Neural cell (in vitro differentiated cells): ENCODE measurements at regions not wholly inside any gene's neighbourhood (a gene's known extent, or its start where the extent isn't known, plus 50 kb on each side); places are given as distances from the start of the nearest gene placed in this dataset.

Experiments used
- CTCF ChIP-seq: fragments of 450-650 bp; IDR thresholded peaks from 2 replicates; pipeline ENCODE4 v1.5.1; 2014; ENCODE audit warnings: antibody characterized with exemption, mild to moderate bottlenecking, moderate library complexity; ENCODE audit not compliant: poor library complexity, severe bottlenecking
- EZH2 ChIP-seq: fragments of 200-600, 300-800 bp; shearing (Covaris generic), sonication (generic); IDR thresholded peaks from 2 replicates; pipeline ENCODE4 v1.6.1; 2014; ENCODE audit warnings: antibody characterized with exemption, low read length, borderline replicate concordance, mild to moderate bottlenecking; ENCODE audit not compliant: insufficient read depth, poor library complexity, severe bottlenecking
- POLR2AphosphoS5 ChIP-seq: IDR thresholded peaks from 2 replicates; pipeline ENCODE4 v1.6.1; 2012

GRCh38 chr6:68026483-68026882 is 608.6 kb upstream of the ADGRB3 start:
- TF ChIP-seq CTCF (no peak), EZH2 (no peak), POLR2AphosphoS5 (no peak)
